SU-DHL-6 (cell line): ENCODE measurements at regions not wholly inside any gene's neighbourhood (a gene's known extent, or its start where the extent isn't known, plus 50 kb on each side); places are given as distances from the start of the nearest gene placed in this dataset.
"Not testable (repeated sequence)": the region's sequence is repeated elsewhere in the genome, so short reads cannot be mapped to it uniquely, and the experiment has no call there.

ENCODE experiments used
- CTCF ChIP-seq: fragments of 200-600 bp; sonication (generic); IDR thresholded peaks from one replicate; pipeline ENCODE4 v1.5.1; 2017; ENCODE audit warnings: antibody characterized with exemption, mild to moderate bottlenecking, low read length, moderate library complexity; ENCODE audit not compliant: insufficient read depth, poor library complexity, severe bottlenecking
- EZH2phosphoT487 ChIP-seq: fragments of 200-600 bp; sonication (generic), shearing (Covaris generic); conservative IDR thresholded peaks from 2 replicates; pipeline ENCODE4 v1.6.1; 2018; ENCODE audit warnings: mild to moderate bottlenecking, antibody characterized with exemption, low read length, moderate library complexity, mixed read lengths

- not testable (repeated sequence) for TF ChIP-seq EZH2phosphoT487, CTCF
Measured at GRCh38 chr1:189139748-189140147, 1337.9 kb downstream of the BRINP3 start.
